H1 (cell line): ENCODE measurements at regions not wholly inside any gene's neighbourhood (a gene's known extent, or its start where the extent isn't known, plus 50 kb on each side); places are given as distances from the start of the nearest gene placed in this dataset.
"Not testable (repeated sequence)": the region's sequence is repeated elsewhere in the genome, so short reads cannot be mapped to it uniquely, and the experiment has no call there.

Experiments used
- CTCF ChIA-PET: fragments of 300-600 bp; sonication (Branson Sonifier 250); formaldehyde crosslinking; loops from one replicate; lab custom pipeline; 2021; ENCODE audit not compliant: partially characterized antibody; lab: Charles Lee
- POLR2A ChIA-PET: fragments of 300-600 bp; sonication (Branson Sonifier 250); formaldehyde crosslinking; loops from one replicate; lab custom pipeline; 2021; ENCODE audit warnings: inconsistent platforms; ENCODE audit not compliant: partially characterized antibody; lab: Charles Lee
- DNase-seq, 2 experiments: peaks; one replicate each; pipeline versions ENCODE4 v3.0.0 to v3.0.0-alpha.2; 2010 to 2022; ENCODE audit warnings: low spot score in 2 of 2, low read depth in 1 of 2, mixed read lengths in 1 of 2
- FAIRE-seq: peaks from 2 replicates; lab custom pipeline; 2011; peaks lifted over from hg19 to GRCh38; lab: Jason Lieb, UNC
- H2AFZ ChIP-seq: 2 replicates; pipeline ENCODE4 v1.8.1; 2012; ENCODE audit warnings: low read length, inconsistent platforms
- H2AK5ac ChIP-seq: 2 replicates; pipeline ENCODE4 v1.6.1; 2013; ENCODE audit warnings: low read depth, low read length
- H2BK120ac ChIP-seq: replicated peaks from 2 replicates; pipeline ENCODE3; 2013; ENCODE audit warnings: low read depth, low read length, inconsistent platforms
- H2BK12ac ChIP-seq: 2 replicates; pipeline ENCODE4 v1.6.1; 2013; ENCODE audit warnings: low read depth, low read length
- H2BK15ac ChIP-seq: 2 replicates; pipeline ENCODE4 v1.6.1; 2013; ENCODE audit warnings: low read length
- H2BK20ac ChIP-seq: 2 replicates; pipeline ENCODE4 v1.6.1; 2013; ENCODE audit warnings: low read length
- H2BK5ac ChIP-seq: 2 replicates; pipeline ENCODE4 v1.6.1; 2013; ENCODE audit warnings: low read depth, low read length
- H3K14ac ChIP-seq: 2 replicates; pipeline ENCODE4 v1.6.1; 2013; ENCODE audit warnings: inconsistent platforms; ENCODE audit not compliant: insufficient read length
- H3K18ac ChIP-seq: 2 replicates; pipeline ENCODE4 v1.6.1; 2013; ENCODE audit warnings: low read length; ENCODE audit errors: extremely low read depth
- H3K23ac ChIP-seq: 2 replicates; pipeline ENCODE4 v1.6.1; 2013; ENCODE audit warnings: inconsistent platforms; ENCODE audit not compliant: insufficient read length
- H3K23me2 ChIP-seq: 2 replicates; pipeline ENCODE4 v1.6.1; 2013; ENCODE audit warnings: low read depth, low read length
- H3K27ac ChIP-seq: 2 replicates; pipeline ENCODE4 v1.6.1; 2011; ENCODE audit warnings: low read depth, low read length, inconsistent platforms
- H3K27me3 ChIP-seq, 4 experiments: replicated peaks in 1 of 4; 1 replicate in 1 of 4; 2 replicates in 3 of 4; pipeline versions ENCODE4 v1.6.1 to v1.8.1; 2011 to 2013; ENCODE audit warnings: low read length in 3 of 4, mild to moderate bottlenecking in 3 of 4, inconsistent platforms in 2 of 4, mixed read lengths in 2 of 4, moderate library complexity in 1 of 4; ENCODE audit not compliant: control insufficient read depth in 3 of 4, insufficient read depth in 3 of 4; ENCODE audit errors: extremely low read depth in 1 of 4
- H3K36me3 ChIP-seq, 4 experiments: 2 replicates each; pipeline versions ENCODE4 v1.6.1 to v1.8.1; 2011 to 2013; ENCODE audit warnings: mild to moderate bottlenecking in 4 of 4, low read length in 3 of 4, moderate library complexity in 2 of 4, control low read depth in 1 of 4, inconsistent platforms in 1 of 4; ENCODE audit not compliant: insufficient read depth in 4 of 4, control insufficient read depth in 2 of 4
- H3K4ac ChIP-seq: replicated peaks from 2 replicates; pipeline ENCODE3; 2013; ENCODE audit warnings: low read length, low read depth, mixed read lengths, inconsistent platforms; ENCODE audit not compliant: insufficient read length
- H3K4me1 ChIP-seq, 4 experiments: replicated peaks in 1 of 4; 1 replicate in 1 of 4; 2 replicates in 3 of 4; pipeline versions ENCODE4 v1.6.1 to v1.8.1; 2011 to 2013; ENCODE audit warnings: low read length in 3 of 4, inconsistent platforms in 2 of 4, mixed read lengths in 1 of 4; ENCODE audit not compliant: insufficient read depth in 4 of 4, control insufficient read depth in 3 of 4
- H3K4me2 ChIP-seq, 2 experiments: 2 replicates each; pipeline versions ENCODE4 v1.6.1 to v1.8.1; 2011 to 2013; ENCODE audit warnings: low read depth in 2 of 2, low read length in 2 of 2, control low read depth in 1 of 2, inconsistent platforms in 1 of 2, mild to moderate bottlenecking in 1 of 2; ENCODE audit not compliant: insufficient read depth in 1 of 2
- H3K4me3 ChIP-seq, 4 experiments: fragments of 200-600, 300-600 bp in 1 of 4; sonication (generic), shearing (Covaris generic), sonication (Bioruptor Twin) in 1 of 4; 2 replicates each; pipeline versions ENCODE4 v1.5.1 to v1.8.1; 2011 to 2016; ENCODE audit warnings: low read length in 4 of 4, low read depth in 3 of 4, control low read depth in 2 of 4, inconsistent platforms in 2 of 4, mild to moderate bottlenecking in 2 of 4, mixed read lengths in 1 of 4, moderate library complexity in 1 of 4; ENCODE audit not compliant: insufficient read depth in 2 of 4; ENCODE audit errors: extremely low read depth in 1 of 4
- H3K56ac ChIP-seq: replicated peaks from 2 replicates; pipeline ENCODE3; 2013; ENCODE audit warnings: low read depth, mild to moderate bottlenecking, mixed read lengths, low read length, inconsistent platforms; ENCODE audit not compliant: insufficient read length
- H3K79me1 ChIP-seq: 2 replicates; pipeline ENCODE4 v1.6.1; 2013; ENCODE audit warnings: low read depth, low read length, control low read depth
- H3K79me2 ChIP-seq, 2 experiments: 2 replicates each; pipeline versions ENCODE4 v1.6.1 to v1.8.1; 2012 to 2013; ENCODE audit warnings: low read length in 2 of 2, mild to moderate bottlenecking in 2 of 2, inconsistent platforms in 1 of 2; ENCODE audit not compliant: insufficient read depth in 2 of 2, control insufficient read depth in 1 of 2
- H3K9ac ChIP-seq, 4 experiments: replicated peaks in 1 of 4; 1 replicate in 1 of 4; 2 replicates in 3 of 4; pipeline versions ENCODE4 v1.6.1 to v1.8.1; 2011 to 2013; ENCODE audit warnings: low read depth in 3 of 4, low read length in 3 of 4, control low read depth in 2 of 4, mild to moderate bottlenecking in 2 of 4, moderate library complexity in 2 of 4, inconsistent platforms in 1 of 4; ENCODE audit errors: extremely low read depth in 1 of 4
- H3K9me3 ChIP-seq, 2 experiments: 2 replicates each; pipeline versions ENCODE4 v1.6.1 to v1.8.1; 2012 to 2013; ENCODE audit warnings: mild to moderate bottlenecking in 2 of 2, moderate library complexity in 2 of 2, control low read depth in 1 of 2, inconsistent platforms in 1 of 2, low read depth in 1 of 2, low read length in 1 of 2, mixed read lengths in 1 of 2; ENCODE audit not compliant: insufficient read depth in 2 of 2
- H4K20me1 ChIP-seq, 2 experiments: replicated peaks in 1 of 2; 2 replicates each; pipeline versions ENCODE3 to v1.8.1; 2011 to 2013; ENCODE audit warnings: inconsistent platforms in 2 of 2, low read length in 2 of 2, mild to moderate bottlenecking in 1 of 2; ENCODE audit not compliant: insufficient read depth in 2 of 2, control insufficient read depth in 1 of 2
- H4K5ac ChIP-seq: 2 replicates; pipeline ENCODE4 v1.6.1; 2013; ENCODE audit warnings: low read length, low read depth, mixed read lengths, inconsistent platforms; ENCODE audit not compliant: insufficient read length
- H4K8ac ChIP-seq: 2 replicates; pipeline ENCODE4 v1.8.0; 2013; ENCODE audit warnings: mild to moderate bottlenecking, moderate library complexity, low read length, inconsistent platforms; ENCODE audit not compliant: insufficient read depth; ENCODE audit errors: extremely low read depth
- H4K91ac ChIP-seq: replicated peaks from 2 replicates; pipeline ENCODE3; 2013; ENCODE audit warnings: low read length, mixed read lengths, inconsistent platforms; ENCODE audit not compliant: insufficient read length
- WGBS, 2 experiments: shearing (Covaris generic) in 1 of 2; methylation state at CpG; one replicate each; pipeline versions ENCODE4 v1.1.6 to v1.1.7; 2013 to 2015; ENCODE audit warnings: low lambda C conversion rate in 2 of 2, mixed read lengths in 2 of 2, inconsistent platforms in 1 of 2, low coverage in 1 of 2, missing lambda C conversion rate in 1 of 2; ENCODE audit not compliant: insufficient replicate concordance in 2 of 2, insufficient coverage in 1 of 2, insufficient read length in 1 of 2; ENCODE audit errors: extremely low coverage in 1 of 2, missing lambda C conversion rate in 1 of 2; 5-methylcytosine and 5-hydroxymethylcytosine counted together

- H4K91ac ChIP-seq, H3K4me2 ChIP-seq, H3K27me3 ChIP-seq, H2BK120ac ChIP-seq, CTCF ChIA-PET, DNase-seq, H4K20me1 ChIP-seq, H3K23ac ChIP-seq, H3K27ac ChIP-seq, H4K5ac ChIP-seq, H2AK5ac ChIP-seq, H2AFZ ChIP-seq, H3K4me3 ChIP-seq, H3K18ac ChIP-seq, H3K4me1 ChIP-seq, H4K8ac ChIP-seq, H3K9ac ChIP-seq, H3K79me1 ChIP-seq, H3K4ac ChIP-seq, H3K56ac ChIP-seq, H3K79me2 ChIP-seq, H3K36me3 ChIP-seq, H2BK5ac ChIP-seq, H2BK20ac ChIP-seq, POLR2A ChIA-PET, H2BK12ac ChIP-seq, FAIRE-seq, H2BK15ac ChIP-seq, H3K23me2 ChIP-seq, H3K14ac ChIP-seq: not testable (repeated sequence)
- 89% methylated on average over 18 of the region's 19 CpGs; no CpG with 5 or more reads in 1 of the 2 experiments for WGBS, 2 experiments
- H3K9me3 ChIP-seq = peaks cover 15 to 55% of the 10 kb centered on the region in 2 experiments
These were observed 638.2 kb downstream of the ZNF716 start for GRCh38 chr7:58088191-58088560.

DNA sequence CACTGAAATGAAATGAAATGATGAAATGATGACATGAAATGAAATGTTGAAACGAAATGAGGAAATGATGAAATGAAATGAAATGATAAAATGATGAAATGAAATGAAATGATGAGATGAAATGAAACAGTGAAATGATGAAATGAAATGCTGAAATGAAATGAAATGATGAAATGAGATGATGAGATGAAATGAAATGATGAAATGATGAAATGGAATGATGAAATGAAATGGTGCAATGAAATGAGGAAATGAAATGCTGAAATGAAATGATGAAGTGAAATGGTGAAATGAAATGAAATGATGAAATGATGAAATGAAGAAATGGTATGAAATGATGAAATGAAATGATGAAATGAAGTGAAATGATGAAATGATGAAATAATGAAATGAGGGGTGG is 641.1 kb downstream of the ZNF716 start:
- H3K27me3 ChIP-seq, H2BK120ac ChIP-seq, H2BK5ac ChIP-seq, H3K36me3 ChIP-seq, H3K9ac ChIP-seq, H3K4me1 ChIP-seq, H2BK20ac ChIP-seq, DNase-seq, H4K91ac ChIP-seq, H3K23ac ChIP-seq, H3K79me2 ChIP-seq, H3K4me3 ChIP-seq, CTCF ChIA-PET, H4K5ac ChIP-seq, H3K4me2 ChIP-seq, FAIRE-seq, H4K8ac ChIP-seq, H3K14ac ChIP-seq, H2BK12ac ChIP-seq, H3K23me2 ChIP-seq, H2BK15ac ChIP-seq, H3K56ac ChIP-seq, H3K27ac ChIP-seq, H3K79me1 ChIP-seq, H4K20me1 ChIP-seq, H2AFZ ChIP-seq, H3K4ac ChIP-seq, H2AK5ac ChIP-seq, POLR2A ChIA-PET, H3K18ac ChIP-seq: not testable (repeated sequence)
- peaks cover 15 to 56% of the 10 kb centered on the region in 2 experiments for H3K9me3 ChIP-seq
- WGBS, 2 experiments = 76% methylated on average over 1 of the region's 1 CpG; no CpG with 5 or more reads in 1 of the 2 experiments
